Posterior vena cava (tissue), 2 donors: ENCODE measurements at regions not wholly inside any gene's neighbourhood (a gene's known extent, or its start where the extent isn't known, plus 50 kb on each side); places are given as distances from the start of the nearest gene placed in this dataset.
"Not testable (repeated sequence)": the region's sequence is repeated elsewhere in the genome, so short reads cannot be mapped to it uniquely, and the experiment has no call there.

Source experiments
- DNase-seq: peaks from one replicate; pipeline ENCODE4 v3.0.0-alpha.2; 2020; ENCODE audit warnings: low spot score
- intact Hi-C, 2 donors: fragments of 100-400 bp; cut with DNase I; formaldehyde crosslinking; loops; one replicate each; pipeline versions ENCODE4 v1.14.1 to v1.14.2; 2022 to 2023
- donor health status: DM: yes; HTN: yes; CAD: no.
- donor health status: DM: yes; HTN: yes; CAD: no.

GRCh38 chr10:105729428-105729827, 1088.3 kb downstream of the SORCS3 start:
- DNase-seq = no peak
- intact Hi-C loops = no loop called here

GRCh38 chr10:105727586-105727985, 1086.5 kb downstream of the SORCS3 start:
- DNase-seq = not testable (repeated sequence)

GRCh38 chr10:105727131-105727530, 1086.0 kb downstream of the SORCS3 start:
- intact Hi-C loops = no loop called here
- no peak for DNase-seq

More at GRCh38 chr10:105727586-105727985, 1086.5 kb downstream of the SORCS3 start:
- intact Hi-C loops = not testable (repeated sequence)

GRCh38 chr10:105726149-105726548, 1085.1 kb downstream of the SORCS3 start:
- intact Hi-C loops = no loop called here
- no peak for DNase-seq

GRCh38 chr10:105725007-105725406, 1083.9 kb downstream of the SORCS3 start:
- intact Hi-C loops = no loop called here
- DNase-seq = no peak

GRCh38 chr10:105718207-105718995, 1077.3 kb downstream of the SORCS3 start:
- intact Hi-C loops = no loop called here
- no peak for DNase-seq

- no peak for DNase-seq
- intact Hi-C loops = no loop called here
Observed at GRCh38 chr10:105714728-105715127, 1073.6 kb downstream of the SORCS3 start.

GRCh38 chr10:105707603-105708002, 1066.5 kb downstream of the SORCS3 start:
- no peak for DNase-seq
- intact Hi-C loops = no loop called here

- no peak for DNase-seq
- intact Hi-C loops = no loop called here
Observed at GRCh38 chr10:105706281-105707026, 1065.4 kb downstream of the SORCS3 start.

GRCh38 chr10:105702211-105702610, 1061.1 kb downstream of the SORCS3 start:
- intact Hi-C loops = no loop called here

GRCh38 chr10:105700218-105700617, 1059.1 kb downstream of the SORCS3 start:
- intact Hi-C loops = no loop called here
- no peak for DNase-seq

More at GRCh38 chr10:105702211-105702610, 1061.1 kb downstream of the SORCS3 start:
- no peak for DNase-seq

- DNase-seq = no peak
- intact Hi-C loops = no loop called here
Observed at GRCh38 chr10:105699504-105699903, 1058.4 kb downstream of the SORCS3 start.

- DNase-seq = no peak
- intact Hi-C loops = no loop called here
Observed at GRCh38 chr10:105698592-105698991, 1057.5 kb downstream of the SORCS3 start.

- no peak for DNase-seq
- intact Hi-C loops = no loop called here
Observed at GRCh38 chr10:105697290-105697780, 1056.2 kb downstream of the SORCS3 start.

GRCh38 chr10:105691811-105692210, 1050.7 kb downstream of the SORCS3 start:
- DNase-seq = no peak
- intact Hi-C loops = no loop called here

GRCh38 chr10:105682911-105683310, 1041.8 kb downstream of the SORCS3 start:
- DNase-seq = no peak
- intact Hi-C loops = no loop called here

- intact Hi-C loops = no loop called here
- no peak for DNase-seq
Observed at GRCh38 chr10:105681051-105681450, 1040.0 kb downstream of the SORCS3 start.

GRCh38 chr10:105679781-105680180, 1038.7 kb downstream of the SORCS3 start:
- DNase-seq = no peak
- intact Hi-C loops = no loop called here

- DNase-seq = no peak
- intact Hi-C loops = no loop called here
Observed at GRCh38 chr10:105675333-105675732, 1034.2 kb downstream of the SORCS3 start.

- intact Hi-C loops = no loop called here
- no peak for DNase-seq
Observed at GRCh38 chr10:105674448-105674847, 1033.4 kb downstream of the SORCS3 start.
